Loucy (cell line): ENCODE measurements at regions not wholly inside any gene's neighbourhood (a gene's known extent, or its start where the extent isn't known, plus 50 kb on each side); places are given as distances from the start of the nearest gene placed in this dataset.

Experiments
- H2AFZ ChIP-seq: fragments of 200-600 bp; sonication (generic); 2 replicates; pipeline ENCODE4 v1.6.0; 2016; ENCODE audit warnings: antibody characterized with exemption, mild to moderate bottlenecking, low read length, moderate library complexity
- H3F3A ChIP-seq: fragments of 200-600 bp; 2 replicates; pipeline ENCODE4 v1.6.0; 2016; ENCODE audit warnings: antibody characterized with exemption, low read depth, mild to moderate bottlenecking
- H3K27me3 ChIP-seq: fragments of 200-600 bp; sonication (generic); 2 replicates; pipeline ENCODE4 v1.6.1; 2014; ENCODE audit warnings: low read length, mild to moderate bottlenecking; ENCODE audit not compliant: insufficient read depth, poor library complexity, severe bottlenecking
- H3K36me3 ChIP-seq: fragments of 200-600 bp; sonication (generic); 2 replicates; pipeline ENCODE4 v1.6.1; 2016; ENCODE audit warnings: low read length; ENCODE audit not compliant: insufficient read depth
- H3K4me1 ChIP-seq: fragments of 200-600 bp; sonication (generic); 2 replicates; pipeline ENCODE4 v1.5.1; 2014; ENCODE audit warnings: low read length, mild to moderate bottlenecking; ENCODE audit not compliant: insufficient read depth, poor library complexity, severe bottlenecking
- H3K4me2 ChIP-seq: fragments of 200-600 bp; sonication (generic); 2 replicates; pipeline ENCODE4 v1.6.0; 2014; ENCODE audit warnings: antibody characterized with exemption, low read length, low read depth, mild to moderate bottlenecking; ENCODE audit not compliant: poor library complexity, severe bottlenecking
- H3K4me3 ChIP-seq: fragments of 200-600 bp; sonication (generic); 2 replicates; pipeline ENCODE4 v1.5.1; 2014; ENCODE audit warnings: low read length, mild to moderate bottlenecking, mixed read lengths; ENCODE audit not compliant: poor library complexity, severe bottlenecking
- H3K79me2 ChIP-seq: fragments of 200-600 bp; sonication (generic); 2 replicates; pipeline ENCODE4 v1.6.1; 2014; ENCODE audit warnings: low read length; ENCODE audit not compliant: insufficient read depth
- H3K9ac ChIP-seq: fragments of 200-600 bp; sonication (generic); 2 replicates; pipeline ENCODE4 v1.6.0; 2014; ENCODE audit warnings: mild to moderate bottlenecking, low read depth, low read length, moderate library complexity; ENCODE audit not compliant: poor library complexity, severe bottlenecking
- H3K9me2 ChIP-seq: fragments of 200-600 bp; sonication (generic); replicated peaks from 2 replicates; pipeline ENCODE4 v1.6.1; 2016; ENCODE audit warnings: low read depth, low read length, mixed read lengths
- H3K9me3 ChIP-seq: fragments of 200-600 bp; sonication (generic); 2 replicates; pipeline ENCODE4 v1.6.1; 2014; ENCODE audit warnings: mild to moderate bottlenecking, antibody characterized with exemption, low read length, low read depth; ENCODE audit not compliant: insufficient read depth
- H4K20me1 ChIP-seq: fragments of 200-600 bp; sonication (generic); 2 replicates; pipeline ENCODE4 v1.6.0; 2014; ENCODE audit warnings: antibody characterized with exemption, low read length, mild to moderate bottlenecking; ENCODE audit not compliant: insufficient read depth, poor library complexity, severe bottlenecking
- EZH2phosphoT487 ChIP-seq: fragments of 200-600 bp; IDR thresholded peaks from 2 replicates; pipeline ENCODE4 v1.6.1; 2018; ENCODE audit warnings: antibody characterized with exemption, mild to moderate bottlenecking, moderate library complexity, borderline replicate concordance
- TF ChIP-seq, protein P1 (sequence below): fragments of 200-600 bp; sonication (generic); conservative IDR thresholded peaks from 2 replicates; pipeline ENCODE4 v1.5.1; 2014; ENCODE audit warnings: mild to moderate bottlenecking, antibody characterized with exemption, low read length

DNA sequence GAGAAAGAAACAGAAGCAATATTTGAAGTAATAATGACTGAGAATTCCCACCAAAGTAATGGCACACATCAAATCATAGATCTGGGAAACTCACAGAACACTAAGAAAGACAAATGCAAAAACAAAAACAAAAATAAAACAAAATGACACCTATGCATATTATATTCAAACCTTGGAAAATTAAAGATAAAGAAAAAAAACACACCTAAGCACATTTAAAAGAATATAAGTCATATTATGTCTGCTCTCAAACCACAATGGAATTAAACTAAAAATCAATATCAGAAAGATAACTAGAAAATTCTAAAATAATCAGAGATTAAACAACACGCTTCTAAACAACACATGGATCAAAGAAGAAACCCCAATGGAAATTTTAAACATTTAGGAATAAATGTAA, 59.7 kb upstream of the GALNT5 start:
- H3K36me3 ChIP-seq = no peaks in the 10 kb centered on the region
- TF ChIP-seq, protein P1, sequence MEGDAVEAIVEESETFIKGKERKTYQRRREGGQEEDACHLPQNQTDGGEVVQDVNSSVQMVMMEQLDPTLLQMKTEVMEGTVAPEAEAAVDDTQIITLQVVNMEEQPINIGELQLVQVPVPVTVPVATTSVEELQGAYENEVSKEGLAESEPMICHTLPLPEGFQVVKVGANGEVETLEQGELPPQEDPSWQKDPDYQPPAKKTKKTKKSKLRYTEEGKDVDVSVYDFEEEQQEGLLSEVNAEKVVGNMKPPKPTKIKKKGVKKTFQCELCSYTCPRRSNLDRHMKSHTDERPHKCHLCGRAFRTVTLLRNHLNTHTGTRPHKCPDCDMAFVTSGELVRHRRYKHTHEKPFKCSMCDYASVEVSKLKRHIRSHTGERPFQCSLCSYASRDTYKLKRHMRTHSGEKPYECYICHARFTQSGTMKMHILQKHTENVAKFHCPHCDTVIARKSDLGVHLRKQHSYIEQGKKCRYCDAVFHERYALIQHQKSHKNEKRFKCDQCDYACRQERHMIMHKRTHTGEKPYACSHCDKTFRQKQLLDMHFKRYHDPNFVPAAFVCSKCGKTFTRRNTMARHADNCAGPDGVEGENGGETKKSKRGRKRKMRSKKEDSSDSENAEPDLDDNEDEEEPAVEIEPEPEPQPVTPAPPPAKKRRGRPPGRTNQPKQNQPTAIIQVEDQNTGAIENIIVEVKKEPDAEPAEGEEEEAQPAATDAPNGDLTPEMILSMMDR = no peak
- TF ChIP-seq EZH2phosphoT487 = no peak
- H3K9me3 ChIP-seq = no peaks in the 10 kb centered on the region
- H3K9ac ChIP-seq = no peak overlapping the region
- no peaks in the 10 kb centered on the region for H3K27me3 ChIP-seq
- H3F3A ChIP-seq = no peaks in the 10 kb centered on the region
- no peaks in the 10 kb centered on the region for H4K20me1 ChIP-seq
- H3K4me3 ChIP-seq = no peak overlapping the region
- no peaks in the 10 kb centered on the region for H3K79me2 ChIP-seq
- H3K4me1 ChIP-seq = peaks cover 7% of the 10 kb centered on the region
- no peaks in the 10 kb centered on the region for H3K9me2 ChIP-seq
- H3K4me2 ChIP-seq = no peak overlapping the region
- no peak overlapping the region for H2AFZ ChIP-seq

DNA sequence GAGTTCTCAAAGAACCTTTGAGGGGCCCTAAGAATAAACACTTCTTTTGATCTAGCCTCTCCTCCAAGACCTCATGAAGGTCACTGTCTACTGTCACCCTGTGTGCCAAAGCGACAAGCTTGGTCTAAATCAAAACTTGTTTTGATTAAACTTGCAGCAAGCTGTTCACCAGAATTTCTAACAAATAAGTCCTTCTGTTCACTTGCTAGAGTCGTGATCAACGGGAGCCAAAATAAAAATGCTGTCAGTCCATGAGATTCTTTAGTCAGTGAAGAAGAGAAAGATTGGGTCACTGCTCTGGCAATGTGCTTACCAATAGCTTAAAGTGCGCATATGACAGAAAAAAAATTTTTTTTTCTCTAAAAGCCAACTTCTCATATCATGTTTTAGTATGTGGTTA, 53.9 kb upstream of the GALNT5 start:
- H3K9me3 ChIP-seq = no peaks in the 10 kb centered on the region
- H3K4me1 ChIP-seq = no peaks in the 10 kb centered on the region
- no peaks in the 10 kb centered on the region for H3F3A ChIP-seq
- H3K9ac ChIP-seq = no peak overlapping the region
- H3K4me2 ChIP-seq = no peak overlapping the region
- no peak overlapping the region for H3K4me3 ChIP-seq
- TF ChIP-seq, protein P1 = no peak
- no peak for TF ChIP-seq EZH2phosphoT487
- no peaks in the 10 kb centered on the region for H4K20me1 ChIP-seq
- no peak overlapping the region for H2AFZ ChIP-seq
- no peaks in the 10 kb centered on the region for H3K79me2 ChIP-seq
- H3K9me2 ChIP-seq = no peaks in the 10 kb centered on the region
- H3K27me3 ChIP-seq = no peaks in the 10 kb centered on the region
- no peaks in the 10 kb centered on the region for H3K36me3 ChIP-seq

DNA sequence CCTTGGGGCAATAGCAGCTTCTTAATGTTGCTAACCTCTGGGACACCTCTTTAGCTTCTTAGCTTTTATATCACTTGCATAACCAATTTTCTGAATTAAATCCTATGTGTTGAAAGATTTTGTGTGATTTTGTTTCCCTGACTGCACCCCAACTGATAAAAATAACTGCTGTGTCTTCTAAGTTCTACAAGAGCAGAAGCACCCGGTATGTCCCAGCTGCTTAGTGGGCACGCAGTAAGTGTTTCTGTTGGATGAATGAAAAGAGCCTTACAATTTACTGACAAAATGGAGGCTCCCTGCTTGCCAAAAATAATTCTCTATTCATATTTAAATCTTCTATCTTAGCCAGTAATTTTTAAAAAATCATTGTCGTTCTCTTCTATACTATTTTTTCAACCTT, 53.1 kb upstream of the GALNT5 start:
- TF ChIP-seq, protein P1 = no peak
- no peak for TF ChIP-seq EZH2phosphoT487
- Histone ChIP-seq H3K9me3 (no peaks in the 10 kb centered on the region), H4K20me1 (no peaks in the 10 kb centered on the region)

More for the DNA sequence above, 53.1 kb upstream of the GALNT5 start:
- Histone ChIP-seq H2AFZ (no peak overlapping the region), H3K9ac (no peak overlapping the region), H3K27me3 (no peaks in the 10 kb centered on the region), H3F3A (no peaks in the 10 kb centered on the region), H3K79me2 (no peaks in the 10 kb centered on the region), H3K4me3 (no peak overlapping the region), H3K36me3 (no peaks in the 10 kb centered on the region), H3K9me2 (no peaks in the 10 kb centered on the region), H3K4me2 (no peak overlapping the region), H3K4me1 (no peaks in the 10 kb centered on the region)
